Effector memory CD4-positive, alpha-beta T cell (primary cell): ENCODE measurements at regions not wholly inside any gene's neighbourhood (a gene's known extent, or its start where the extent isn't known, plus 50 kb on each side); places are given as distances from the start of the nearest gene placed in this dataset.

Experiments used
- DNase-seq, 3 donors: peaks; one replicate each; pipeline ENCODE4 v3.0.0-alpha.2; 2020
- H3K27ac ChIP-seq: 2 replicates; pipeline ENCODE4 v1.7.0; 2013; ENCODE audit warnings: mild to moderate bottlenecking, low read length, moderate library complexity; ENCODE audit not compliant: insufficient read depth, poor library complexity, severe bottlenecking
- H3K27me3 ChIP-seq: replicated peaks from 2 replicates; pipeline ENCODE4 v1.7.0; 2013; ENCODE audit warnings: mild to moderate bottlenecking, low read length; ENCODE audit not compliant: insufficient read depth, control insufficient read depth, poor library complexity, severe bottlenecking
- H3K36me3 ChIP-seq: 2 replicates; pipeline ENCODE4 v1.7.0; 2013; ENCODE audit warnings: mild to moderate bottlenecking, low read length, moderate library complexity; ENCODE audit not compliant: control insufficient read depth, insufficient read depth
- H3K4me1 ChIP-seq: 2 replicates; pipeline ENCODE4 v1.7.0; 2013; ENCODE audit warnings: low read length, mild to moderate bottlenecking; ENCODE audit not compliant: control insufficient read depth, insufficient read depth, poor library complexity, severe bottlenecking
- H3K4me3 ChIP-seq: 2 replicates; pipeline ENCODE4 v1.7.0; 2013; ENCODE audit warnings: low read length, low read depth, mild to moderate bottlenecking; ENCODE audit not compliant: insufficient read depth, poor library complexity, severe bottlenecking
- H3K9me3 ChIP-seq: 2 replicates; pipeline ENCODE4 v1.7.0; 2013; ENCODE audit warnings: mild to moderate bottlenecking, low read length, moderate library complexity; ENCODE audit not compliant: control insufficient read depth

DNA sequence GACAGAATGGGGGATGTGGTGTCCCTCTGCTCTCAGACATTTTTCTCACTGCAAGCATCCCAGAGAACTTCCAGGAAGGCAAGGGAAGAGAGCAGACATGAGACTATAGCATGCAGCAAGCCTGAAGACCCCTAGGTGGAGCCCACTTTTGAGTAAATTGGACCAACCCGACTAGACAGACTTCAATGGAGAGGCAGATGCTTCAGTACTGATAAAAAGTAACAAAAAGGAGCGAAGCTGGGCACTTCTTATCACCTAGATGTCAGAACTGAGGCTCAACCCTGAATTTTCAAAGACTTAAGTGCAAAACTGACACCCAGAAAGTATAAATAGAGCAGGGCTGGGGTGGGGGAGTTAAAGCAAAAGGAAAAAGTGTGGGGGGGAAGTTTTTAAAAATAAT is 130.8 kb downstream of the PMP22 start:
- Histone ChIP-seq H3K36me3 (no peaks in the 10 kb centered on the region), H3K27ac (no peak overlapping the region), H3K27me3 (no peaks in the 10 kb centered on the region), H3K4me3 (no peak overlapping the region), H3K9me3 (no peaks in the 10 kb centered on the region), H3K4me1 (no peaks in the 10 kb centered on the region)
- DNase-seq = no peak

- no peaks in the 10 kb centered on the region for H3K4me1 ChIP-seq
- DNase-seq = no peak
- no peaks in the 10 kb centered on the region for H3K36me3 ChIP-seq
- no peaks in the 10 kb centered on the region for H3K27me3 ChIP-seq
- H3K4me3 ChIP-seq = no peak overlapping the region
- no peaks in the 10 kb centered on the region for H3K9me3 ChIP-seq
- no peak overlapping the region for H3K27ac ChIP-seq
Observed at GRCh38 chr17:15133826-15134225, 131.3 kb downstream of the PMP22 start.

GRCh38 chr17:15133143-15133542 is 132.0 kb downstream of the PMP22 start:
- DNase-seq = no peak
- Histone ChIP-seq H3K27me3 (no peaks in the 10 kb centered on the region), H3K4me3 (no peak overlapping the region), H3K9me3 (no peaks in the 10 kb centered on the region), H3K4me1 (no peaks in the 10 kb centered on the region), H3K27ac (no peak overlapping the region), H3K36me3 (no peaks in the 10 kb centered on the region)

DNA sequence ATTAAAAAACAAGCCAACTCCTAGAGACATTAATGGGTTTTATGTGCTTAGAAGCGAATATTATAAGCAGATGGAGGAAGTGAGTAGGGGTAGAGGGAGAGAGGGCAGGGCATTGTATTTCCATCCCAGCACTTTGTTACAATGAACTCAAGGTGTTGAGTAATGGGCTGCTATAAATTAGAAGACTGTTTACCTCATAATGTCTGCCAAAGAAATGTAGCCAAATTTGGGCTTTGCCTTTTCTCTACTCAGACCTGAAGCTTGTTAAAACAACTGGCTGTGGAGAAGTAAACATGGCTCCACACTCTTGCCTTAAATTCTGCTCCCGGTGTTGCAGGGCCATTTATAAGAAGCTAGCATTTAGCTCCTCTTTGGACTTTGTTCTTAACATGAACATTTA is 134.7 kb downstream of the PMP22 start:
- Histone ChIP-seq H3K36me3 (no peaks in the 10 kb centered on the region), H3K27me3 (no peaks in the 10 kb centered on the region), H3K4me3 (no peak overlapping the region), H3K4me1 (no peaks in the 10 kb centered on the region), H3K9me3 (no peaks in the 10 kb centered on the region), H3K27ac (no peak overlapping the region)
- DNase-seq = no peak

- no peaks in the 10 kb centered on the region for H3K27me3 ChIP-seq
- DNase-seq = no peak
- H3K36me3 ChIP-seq = no peaks in the 10 kb centered on the region
- no peak overlapping the region for H3K27ac ChIP-seq
- no peaks in the 10 kb centered on the region for H3K4me1 ChIP-seq
- no peak overlapping the region for H3K4me3 ChIP-seq
- H3K9me3 ChIP-seq = no peaks in the 10 kb centered on the region
Observed at GRCh38 chr17:15129986-15130385, 135.1 kb downstream of the PMP22 start.

DNA sequence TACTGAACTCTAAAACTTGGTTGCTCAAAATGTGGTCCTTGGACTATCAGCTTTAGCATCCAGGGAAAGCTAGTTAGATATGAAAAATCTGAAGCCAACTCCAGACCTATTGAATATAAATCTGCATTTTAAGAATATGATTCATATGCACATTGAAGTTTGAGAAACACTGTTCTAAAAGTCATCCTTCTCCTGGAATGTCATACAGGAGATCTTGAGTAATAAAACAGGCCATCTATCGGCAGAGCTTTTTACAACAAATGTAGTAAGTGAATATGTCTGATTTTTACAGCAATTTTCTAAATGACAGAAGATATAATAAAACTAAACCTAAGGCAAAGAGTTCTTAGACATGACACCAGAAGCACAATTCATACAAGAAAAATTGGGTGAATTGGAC is 140.4 kb downstream of the PMP22 start:
- no peaks in the 10 kb centered on the region for H3K27me3 ChIP-seq
- H3K27ac ChIP-seq = no peak overlapping the region
- DNase-seq = no peak
- no peaks in the 10 kb centered on the region for H3K9me3 ChIP-seq
- no peaks in the 10 kb centered on the region for H3K4me1 ChIP-seq
- no peak overlapping the region for H3K4me3 ChIP-seq
- no peaks in the 10 kb centered on the region for H3K36me3 ChIP-seq

DNA sequence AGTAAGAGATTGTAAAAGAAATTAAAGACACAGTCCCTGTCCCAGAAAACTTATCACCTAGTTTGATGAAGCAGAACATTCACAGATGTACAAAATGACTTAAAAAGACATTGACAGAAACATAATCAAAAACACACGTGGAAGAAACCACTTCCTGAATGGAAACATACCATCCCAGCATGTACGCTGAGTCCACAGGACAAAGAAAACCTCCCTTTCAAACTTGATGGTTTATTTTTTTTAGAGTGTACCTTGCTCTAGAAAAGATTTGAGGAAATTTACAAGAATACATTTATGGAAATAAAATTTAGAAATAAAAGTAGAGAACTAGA is 140.9 kb downstream of the PMP22 start:
- Histone ChIP-seq H3K27me3 (no peaks in the 10 kb centered on the region), H3K4me3 (no peak overlapping the region), H3K9me3 (no peaks in the 10 kb centered on the region), H3K4me1 (no peaks in the 10 kb centered on the region), H3K36me3 (no peaks in the 10 kb centered on the region), H3K27ac (no peak overlapping the region)
- no peak for DNase-seq

DNA sequence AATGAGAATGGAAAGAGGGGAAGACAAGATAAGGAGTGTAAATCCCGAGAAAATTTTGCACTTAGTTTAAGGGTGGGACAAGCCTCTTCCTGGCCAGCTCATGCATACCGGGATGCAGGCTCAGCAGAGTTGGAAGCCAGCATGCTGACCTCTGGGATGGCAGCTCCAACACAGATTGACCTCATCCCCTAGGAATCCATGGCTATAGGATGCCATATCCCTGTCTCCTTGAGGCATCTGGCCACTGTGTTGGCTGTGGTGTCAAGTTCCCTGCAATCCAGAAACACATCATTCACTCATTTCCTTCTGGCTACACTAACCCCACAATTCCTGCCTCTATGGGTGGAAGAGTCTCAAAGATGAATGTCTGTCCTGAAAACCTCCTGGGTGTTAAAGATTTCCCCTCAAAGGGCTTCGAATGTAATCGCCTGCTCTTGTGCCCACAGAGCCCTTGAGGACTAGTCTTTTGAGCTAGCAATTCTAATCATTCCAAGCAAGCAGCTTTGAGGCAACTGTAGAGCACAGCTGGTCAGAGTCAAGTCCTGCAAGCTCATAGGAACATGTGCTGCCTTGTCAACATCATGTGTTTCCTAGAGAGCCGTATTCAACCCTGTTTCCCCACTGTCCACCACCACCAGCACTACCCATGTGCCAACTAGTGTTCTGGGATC is 141.4 kb downstream of the PMP22 start:
- Histone ChIP-seq H3K9me3 (no peaks in the 10 kb centered on the region), H3K36me3 (no peaks in the 10 kb centered on the region), H3K27ac (no peak overlapping the region), H3K4me1 (no peaks in the 10 kb centered on the region), H3K27me3 (no peaks in the 10 kb centered on the region), H3K4me3 (no peak overlapping the region)
- DNase-seq = no peak

- H3K36me3 ChIP-seq = no peaks in the 10 kb centered on the region
- H3K27ac ChIP-seq = no peak overlapping the region
- no peaks in the 10 kb centered on the region for H3K9me3 ChIP-seq
- H3K4me1 ChIP-seq = no peaks in the 10 kb centered on the region
- no peak for DNase-seq
- H3K27me3 ChIP-seq = no peaks in the 10 kb centered on the region
- H3K4me3 ChIP-seq = no peak overlapping the region
Observed at GRCh38 chr17:15122857-15123256, 142.3 kb downstream of the PMP22 start.

- H3K36me3 ChIP-seq = no peaks in the 10 kb centered on the region
- H3K4me3 ChIP-seq = no peak overlapping the region
- no peaks in the 10 kb centered on the region for H3K4me1 ChIP-seq
- no peaks in the 10 kb centered on the region for H3K27me3 ChIP-seq
- no peaks in the 10 kb centered on the region for H3K9me3 ChIP-seq
- no peak for DNase-seq
- H3K27ac ChIP-seq = no peak overlapping the region
Observed at GRCh38 chr17:15121426-15121825, 143.7 kb downstream of the PMP22 start.

GRCh38 chr17:15119968-15120367 is 145.2 kb downstream of the PMP22 start:
- Histone ChIP-seq H3K4me1 (no peaks in the 10 kb centered on the region), H3K27ac (no peak overlapping the region)
- no peak for DNase-seq

More at GRCh38 chr17:15119968-15120367, 145.2 kb downstream of the PMP22 start:
- H3K4me3 ChIP-seq = no peak overlapping the region
- no peaks in the 10 kb centered on the region for H3K27me3 ChIP-seq
- H3K9me3 ChIP-seq = no peaks in the 10 kb centered on the region
- no peaks in the 10 kb centered on the region for H3K36me3 ChIP-seq
